ENCODE measurements at regions not wholly inside any gene's neighbourhood (a gene's known extent, or its start where the extent isn't known, plus 50 kb on each side); places are given as distances from the start of the nearest gene placed in this dataset.

- Histone ChIP-seq H3K27me3 (ENCODE audit: low read length) (no peaks in the 10 kb centered on the region), H2AFZ (ENCODE audit: low read length) (no peak overlapping the region), H3K27ac (ENCODE audit: low read length) (no peak overlapping the region), H3K9ac (ENCODE audit: low read length) (no peak overlapping the region), H3K4me1 (ENCODE audit: insufficient read depth, low read length) (no peaks in the 10 kb centered on the region), H3K4me2 (ENCODE audit: low read length) (no peak overlapping the region), H3K9me2 (replicated peaks; ENCODE audit: low read length) (no peaks in the 10 kb centered on the region), H3K79me2 (ENCODE audit: low read length) (no peaks in the 10 kb centered on the region), H3K9me3 (ENCODE audit: low read length) (no peaks in the 10 kb centered on the region), H3F3A (ENCODE audit: low read length, unreplicated experiment) (no peaks in the 10 kb centered on the region), H4K20me1 (ENCODE audit: low read length) (no peaks in the 10 kb centered on the region), H3K36me3 (ENCODE audit: low read depth, low read length) (no peaks in the 10 kb centered on the region), H3K4me3 (ENCODE audit: low read length) (no peak overlapping the region)
- intact Hi-C loops (cut with micrococcal nuclease) = no loop called here
- ATAC-seq (no peak), DNase-seq (no peak)
- ChIA-PET POLR2A (ENCODE audit: unreplicated experiment) (no interaction called here), CTCF (no interaction called here)
- TF ChIP-seq CTCF (conservative IDR thresholded peaks at IDR 0.05; ENCODE audit: low read depth, low read length) = no peak
- TF ChIP-seq EZH2phosphoT487 (IDR thresholded peaks at IDR 0.05; ENCODE audit: borderline replicate concordance, low read length) = no peak
- TF ChIP-seq EZH2 (IDR thresholded peaks at IDR 0.05; ENCODE audit: low read length, unreplicated experiment) = no peak
- BruUV-seq (replicated peaks) = no TSS peak
Measured at GRCh38 chr10:83332690-83333089, 806.6 kb upstream of the GHITM start.

GRCh38 chr10:83333566-83333965, 805.7 kb upstream of the GHITM start:
- no peak overlapping the region for H3K27ac ChIP-seq (ENCODE audit: low read length)
- no peaks in the 10 kb centered on the region for H4K20me1 ChIP-seq (ENCODE audit: low read length)
- intact Hi-C loops (cut with micrococcal nuclease) = no loop called here
- CTCF ChIA-PET = no interaction called here
- ATAC-seq (no peak), DNase-seq (no peak)
- H3K9ac ChIP-seq (ENCODE audit: low read length) = no peak overlapping the region
- no peaks in the 10 kb centered on the region for H3K36me3 ChIP-seq (ENCODE audit: low read depth, low read length)
- no peaks in the 10 kb centered on the region for H3F3A ChIP-seq (ENCODE audit: low read length, unreplicated experiment)
- H3K4me2 ChIP-seq (ENCODE audit: low read length) = no peak overlapping the region
- no peaks in the 10 kb centered on the region for H3K79me2 ChIP-seq (ENCODE audit: low read length)
- no peaks in the 10 kb centered on the region for H3K4me1 ChIP-seq (ENCODE audit: insufficient read depth, low read length)
- TF ChIP-seq EZH2 (IDR thresholded peaks at IDR 0.05; ENCODE audit: low read length, unreplicated experiment) (no peak), EZH2phosphoT487 (IDR thresholded peaks at IDR 0.05; ENCODE audit: borderline replicate concordance, low read length) (no peak), CTCF (conservative IDR thresholded peaks at IDR 0.05; ENCODE audit: low read depth, low read length) (no peak)
- no peaks in the 10 kb centered on the region for H3K9me3 ChIP-seq (ENCODE audit: low read length)
- no peaks in the 10 kb centered on the region for H3K9me2 ChIP-seq (replicated peaks; ENCODE audit: low read length)
- no peak overlapping the region for H3K4me3 ChIP-seq (ENCODE audit: low read length)
- no peaks in the 10 kb centered on the region for H3K27me3 ChIP-seq (ENCODE audit: low read length)
- no TSS peak for BruUV-seq (replicated peaks)
- POLR2A ChIA-PET (ENCODE audit: unreplicated experiment) = no interaction called here
- H2AFZ ChIP-seq (ENCODE audit: low read length) = no peak overlapping the region

GRCh38 chr10:83343676-83344075, 795.6 kb upstream of the GHITM start:
- no peak for TF ChIP-seq EZH2phosphoT487 (IDR thresholded peaks at IDR 0.05; ENCODE audit: borderline replicate concordance, low read length)
- no peak for TF ChIP-seq CTCF (conservative IDR thresholded peaks at IDR 0.05; ENCODE audit: low read depth, low read length)
- no peak for TF ChIP-seq EZH2 (IDR thresholded peaks at IDR 0.05; ENCODE audit: low read length, unreplicated experiment)
- no peaks in the 10 kb centered on the region for H3F3A ChIP-seq (ENCODE audit: low read length, unreplicated experiment)
- no peak overlapping the region for H3K4me2 ChIP-seq (ENCODE audit: low read length)
- ChIA-PET CTCF (no interaction called here), POLR2A (ENCODE audit: unreplicated experiment) (no interaction called here)
- no peaks in the 10 kb centered on the region for H3K9me2 ChIP-seq (replicated peaks; ENCODE audit: low read length)
- intact Hi-C loops (cut with micrococcal nuclease) = no loop called here
- H4K20me1 ChIP-seq (ENCODE audit: low read length) = no peaks in the 10 kb centered on the region
- no peak overlapping the region for H3K9ac ChIP-seq (ENCODE audit: low read length)
- no peak for DNase-seq
- H3K27ac ChIP-seq (ENCODE audit: low read length) = no peak overlapping the region
- no peak overlapping the region for H3K4me3 ChIP-seq (ENCODE audit: low read length)
- no peak overlapping the region for H2AFZ ChIP-seq (ENCODE audit: low read length)
- ATAC-seq = no peak
- H3K4me1 ChIP-seq (ENCODE audit: insufficient read depth, low read length) = no peaks in the 10 kb centered on the region
- no TSS peak for BruUV-seq (replicated peaks)
- no peaks in the 10 kb centered on the region for H3K36me3 ChIP-seq (ENCODE audit: low read depth, low read length)
- no peaks in the 10 kb centered on the region for H3K27me3 ChIP-seq (ENCODE audit: low read length)
- no peaks in the 10 kb centered on the region for H3K9me3 ChIP-seq (ENCODE audit: low read length)
- no peaks in the 10 kb centered on the region for H3K79me2 ChIP-seq (ENCODE audit: low read length)

Data from PC-3 (cell line).